ENCODE measurements at regions not wholly inside any gene's neighbourhood (a gene's known extent, or its start where the extent isn't known, plus 50 kb on each side); places are given as distances from the start of the nearest gene placed in this dataset.

- Histone ChIP-seq H3K4me1 (ENCODE audit: control insufficient read depth in 1 of 2, insufficient read depth in 2 of 2, low read length in 2 of 2) (no peaks in the 10 kb centered on the region), H3K9ac (ENCODE audit: low read length) (no peak overlapping the region), H3K27ac (ENCODE audit: low read depth, low read length) (no peak overlapping the region), H3K27me3 (ENCODE audit: insufficient read depth, low read length) (peaks cover 7% of the 10 kb centered on the region; the same call in 1 of the 2 replicates), H3K9me3 (ENCODE audit: control insufficient read depth in 1 of 2, insufficient read depth in 1 of 2, low read depth in 1 of 2, low read length in 2 of 2) (no peaks in the 10 kb centered on the region), H3K4me2 (ENCODE audit: low read length) (no peak overlapping the region), H3K36me3 (ENCODE audit: control insufficient read depth in 1 of 2, insufficient read depth in 2 of 2, low read length in 2 of 2) (no peaks in the 10 kb centered on the region), H3K79me2 (ENCODE audit: insufficient read depth, low read length) (no peaks in the 10 kb centered on the region), H3K4me3 (replicated peaks in 1 of 2; ENCODE audit: low read depth in 1 of 2, low read length in 2 of 2) (no peak overlapping the region), H4K20me1 (ENCODE audit: insufficient read depth) (no peaks in the 10 kb centered on the region), H3K9me2 (ENCODE audit: insufficient read depth) (no peaks in the 10 kb centered on the region), H2AFZ (ENCODE audit: low read depth, low read length, poor library complexity, severe bottlenecking) (no peak overlapping the region)
- no peak for DNase-seq (ENCODE audit: low read depth, low spot score)
- ChIA-PET RAD21 (ENCODE audit: low non-redundant PET in 1 of 2, low total read pairs in 2 of 2, uncharacterized antibody in 2 of 2, unreplicated experiment in 2 of 2) (no interaction called here), CTCF (no interaction called here), POLR2A (no interaction called here)
- no peak for TF ChIP-seq SIN3A (IDR thresholded peaks at IDR 0.05; ENCODE audit: low read depth)
- no peak for TF ChIP-seq POLR2AphosphoS5 (IDR thresholded peaks at IDR 0.05; ENCODE audit: low read depth, low read length)
- TF ChIP-seq EGR1 (IDR thresholded peaks at IDR 0.05; ENCODE audit: low read depth) = no peak
- TF ChIP-seq ELF1 (IDR thresholded peaks at IDR 0.05; ENCODE audit: borderline replicate concordance, low read depth) = no peak
- TF ChIP-seq ZFX (IDR thresholded peaks at IDR 0.05) = no peak
- TF ChIP-seq CTCF (IDR thresholded peaks at IDR 0.05 in 2 of 3, conservative IDR thresholded peaks at IDR 0.05 in 1 of 3; ENCODE audit: borderline replicate concordance in 1 of 3, insufficient read depth in 1 of 3, low read depth in 2 of 3, low read length in 2 of 3) = no peak
- no peak for TF ChIP-seq SP1 (IDR thresholded peaks at IDR 0.05; ENCODE audit: low read depth)
- no peak for TF ChIP-seq CEBPB (IDR thresholded peaks at IDR 0.05; ENCODE audit: low read depth)
- TF ChIP-seq SRF (IDR thresholded peaks at IDR 0.05; ENCODE audit: low read depth) = no peak
- no peak for TF ChIP-seq FOSL1 (IDR thresholded peaks at IDR 0.05; ENCODE audit: low read depth)
- TF ChIP-seq JUND (IDR thresholded peaks at IDR 0.05) = no peak
- no peak for TF ChIP-seq ZBTB33 (IDR thresholded peaks at IDR 0.05; ENCODE audit: extremely low read depth, insufficient replicate concordance, low read length)
- no peak for TF ChIP-seq MAX (IDR thresholded peaks at IDR 0.05)
- no peak for TF ChIP-seq ZNF274 (IDR thresholded peaks at IDR 0.05; ENCODE audit: low read depth, low read length)
- TF ChIP-seq ATF3 (IDR thresholded peaks at IDR 0.05) = no peak
- TF ChIP-seq RAD21 (IDR thresholded peaks at IDR 0.05; ENCODE audit: low read depth) = no peak
- no peak for TF ChIP-seq EZH2phosphoT487 (IDR thresholded peaks at IDR 0.05; ENCODE audit: borderline replicate concordance)
- BruUV-seq (replicated peaks) = no TSS peak
- no peak for ATAC-seq
- intact Hi-C loops (cut with micrococcal nuclease) = no loop called here
Observed at GRCh38 chr12:105977236-105977635, 161.5 kb downstream of the NUAK1 start.
